ENCODE measurements at regions not wholly inside any gene's neighbourhood (a gene's known extent, or its start where the extent isn't known, plus 50 kb on each side); places are given as distances from the start of the nearest gene placed in this dataset.
A peak's percentile ranks its signal among the peaks of the same experiment; 100 is the strongest.

DNA sequence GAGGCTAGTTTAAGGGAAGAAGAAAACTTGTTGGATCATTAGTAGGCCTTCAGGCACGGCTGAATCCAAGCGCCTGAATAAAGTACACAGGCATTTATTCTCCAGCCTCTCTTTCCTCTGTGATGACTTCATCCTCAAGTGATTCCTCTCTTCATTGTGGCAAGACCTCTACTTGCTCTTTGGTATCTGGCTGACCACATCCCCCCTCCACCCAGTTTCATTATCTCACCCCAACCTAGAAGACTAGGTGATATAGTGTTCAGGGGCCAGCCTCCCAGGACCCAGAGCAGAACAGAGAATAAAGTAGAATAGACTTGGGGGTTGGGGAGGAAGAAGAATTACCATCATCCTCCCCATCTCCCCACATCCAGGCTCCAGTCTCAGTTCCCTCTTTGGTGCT, 189.3 kb downstream of the MIAT start:
- TF ChIP-seq, protein P1, sequence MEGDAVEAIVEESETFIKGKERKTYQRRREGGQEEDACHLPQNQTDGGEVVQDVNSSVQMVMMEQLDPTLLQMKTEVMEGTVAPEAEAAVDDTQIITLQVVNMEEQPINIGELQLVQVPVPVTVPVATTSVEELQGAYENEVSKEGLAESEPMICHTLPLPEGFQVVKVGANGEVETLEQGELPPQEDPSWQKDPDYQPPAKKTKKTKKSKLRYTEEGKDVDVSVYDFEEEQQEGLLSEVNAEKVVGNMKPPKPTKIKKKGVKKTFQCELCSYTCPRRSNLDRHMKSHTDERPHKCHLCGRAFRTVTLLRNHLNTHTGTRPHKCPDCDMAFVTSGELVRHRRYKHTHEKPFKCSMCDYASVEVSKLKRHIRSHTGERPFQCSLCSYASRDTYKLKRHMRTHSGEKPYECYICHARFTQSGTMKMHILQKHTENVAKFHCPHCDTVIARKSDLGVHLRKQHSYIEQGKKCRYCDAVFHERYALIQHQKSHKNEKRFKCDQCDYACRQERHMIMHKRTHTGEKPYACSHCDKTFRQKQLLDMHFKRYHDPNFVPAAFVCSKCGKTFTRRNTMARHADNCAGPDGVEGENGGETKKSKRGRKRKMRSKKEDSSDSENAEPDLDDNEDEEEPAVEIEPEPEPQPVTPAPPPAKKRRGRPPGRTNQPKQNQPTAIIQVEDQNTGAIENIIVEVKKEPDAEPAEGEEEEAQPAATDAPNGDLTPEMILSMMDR (IDR thresholded peaks at IDR 0.05; ENCODE audit: insufficient read depth, low read depth, low read length) = no peak
- TF ChIP-seq EZH2 (IDR thresholded peaks at IDR 0.05; ENCODE audit: insufficient read depth, low read length) = no peak
- Histone ChIP-seq H2AFZ (ENCODE audit: low read depth, low read length) (no peak overlapping the region), H3K27me3 (ENCODE audit: insufficient read depth, low read length) (no peaks in the 10 kb centered on the region), H3K27ac (ENCODE audit: low read depth, low read length) (peak overlapping the region; percentile 38), H3K4me1 (ENCODE audit: insufficient read depth, low read length) (peaks cover 38% of the 10 kb centered on the region), H3K4me3 (ENCODE audit: insufficient read depth, low read depth, low read length) (no peak overlapping the region), H3K36me3 (ENCODE audit: insufficient read depth, low read length) (no peaks in the 10 kb centered on the region), H3K79me2 (ENCODE audit: insufficient read depth, low read length) (no peaks in the 10 kb centered on the region), H4K20me1 (ENCODE audit: insufficient read depth, low read length) (no peaks in the 10 kb centered on the region), H3K4me2 (ENCODE audit: low read length) (peak overlapping the region; percentile 33), H3K9me3 (ENCODE audit: insufficient read depth, low read depth, low read length) (no peaks in the 10 kb centered on the region), H3K9ac (ENCODE audit: low read length) (no peak overlapping the region)
- H3K27me3 Mint-ChIP-seq (ENCODE audit: low read depth, unreplicated experiment) = peaks cover 19% of the 10 kb centered on the region
- no peak overlapping the region for H3K27ac Mint-ChIP-seq (ENCODE audit: unreplicated experiment)
- H3K9me3 Mint-ChIP-seq (ENCODE audit: unreplicated experiment) = peaks cover 3% of the 10 kb centered on the region
- no peaks in the 10 kb centered on the region for H3K36me3 Mint-ChIP-seq (ENCODE audit: low read depth, unreplicated experiment)
- H3K4me1 Mint-ChIP-seq (ENCODE audit: low read depth, unreplicated experiment) = peaks cover 35% of the 10 kb centered on the region
- H3K4me3 Mint-ChIP-seq (ENCODE audit: unreplicated experiment) = no peak overlapping the region
- FAIRE-seq (peak; percentile 87), DNase-seq (ENCODE audit: low read depth) (peak; percentile 90)

DNA sequence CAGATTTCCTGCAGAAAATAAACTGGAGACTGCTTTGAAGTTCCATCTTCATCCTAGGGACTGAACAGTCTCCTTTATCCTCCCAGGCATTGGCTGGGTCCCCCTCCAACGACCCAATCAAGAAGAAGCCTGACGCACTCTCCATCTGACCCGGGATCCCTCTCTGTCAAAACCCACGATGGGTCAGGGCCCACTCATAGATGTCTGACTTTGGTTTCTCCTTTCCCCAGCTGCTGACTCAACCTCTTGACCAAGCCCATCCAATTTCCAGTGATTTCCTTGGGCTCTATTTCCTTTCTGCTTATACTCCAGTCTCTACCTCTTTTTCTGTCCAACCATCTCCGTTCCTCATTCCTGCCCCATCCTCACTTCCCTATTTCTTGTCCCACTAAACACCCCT, 189.7 kb downstream of the MIAT start:
- Mint-ChIP-seq H3K27ac (ENCODE audit: unreplicated experiment) (no peak overlapping the region), H3K36me3 (ENCODE audit: low read depth, unreplicated experiment) (no peaks in the 10 kb centered on the region), H3K9me3 (ENCODE audit: unreplicated experiment) (peaks cover 3% of the 10 kb centered on the region), H3K4me3 (ENCODE audit: unreplicated experiment) (no peak overlapping the region), H3K27me3 (ENCODE audit: low read depth, unreplicated experiment) (peaks cover 16% of the 10 kb centered on the region), H3K4me1 (ENCODE audit: low read depth, unreplicated experiment) (peaks cover 36% of the 10 kb centered on the region)
- Histone ChIP-seq H3K9ac (ENCODE audit: low read length) (no peak overlapping the region), H3K79me2 (ENCODE audit: insufficient read depth, low read length) (no peaks in the 10 kb centered on the region), H3K4me3 (ENCODE audit: insufficient read depth, low read depth, low read length) (no peak overlapping the region), H3K4me2 (ENCODE audit: low read length) (peak overlapping the region; percentile 49), H2AFZ (ENCODE audit: low read depth, low read length) (no peak overlapping the region), H3K27ac (ENCODE audit: low read depth, low read length) (peak overlapping the region; percentile 38), H3K4me1 (ENCODE audit: insufficient read depth, low read length) (peaks cover 38% of the 10 kb centered on the region), H4K20me1 (ENCODE audit: insufficient read depth, low read length) (no peaks in the 10 kb centered on the region), H3K27me3 (ENCODE audit: insufficient read depth, low read length) (no peaks in the 10 kb centered on the region), H3K9me3 (ENCODE audit: insufficient read depth, low read depth, low read length) (no peaks in the 10 kb centered on the region), H3K36me3 (ENCODE audit: insufficient read depth, low read length) (no peaks in the 10 kb centered on the region)
- no peak for FAIRE-seq
- TF ChIP-seq EZH2 (IDR thresholded peaks at IDR 0.05; ENCODE audit: insufficient read depth, low read length) = no peak
- TF ChIP-seq, protein P1 (IDR thresholded peaks at IDR 0.05; ENCODE audit: insufficient read depth, low read depth, low read length) = no peak
- DNase-seq (ENCODE audit: low read depth) = peak; percentile 44

DNA sequence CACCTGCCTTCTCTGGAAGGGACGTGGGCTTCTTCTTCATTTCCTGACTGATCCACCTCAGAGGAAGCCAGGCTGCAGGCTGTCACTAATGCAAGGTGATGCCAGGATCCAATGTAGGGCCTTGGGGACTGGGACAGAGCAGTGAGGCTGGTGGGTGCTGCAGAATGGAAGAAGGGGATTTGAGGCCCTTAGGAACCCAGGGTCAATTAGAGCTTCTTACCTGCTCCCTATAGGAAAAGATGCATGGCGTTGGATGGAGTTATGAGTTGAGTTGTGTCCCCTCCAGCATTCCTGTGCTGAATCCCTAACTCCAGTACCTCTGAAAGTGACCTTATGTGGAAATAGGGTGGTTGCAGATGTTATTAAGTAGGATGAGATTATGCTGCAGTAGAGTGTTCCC, 190.4 kb downstream of the MIAT start:
- peaks cover 38% of the 10 kb centered on the region for H3K4me1 ChIP-seq (ENCODE audit: insufficient read depth, low read length)
- H4K20me1 ChIP-seq (ENCODE audit: insufficient read depth, low read length) = no peaks in the 10 kb centered on the region
- Mint-ChIP-seq H3K27me3 (ENCODE audit: low read depth, unreplicated experiment) (peaks cover 10% of the 10 kb centered on the region), H3K9me3 (ENCODE audit: unreplicated experiment) (no peaks in the 10 kb centered on the region), H3K27ac (ENCODE audit: unreplicated experiment) (no peak overlapping the region), H3K36me3 (ENCODE audit: low read depth, unreplicated experiment) (no peaks in the 10 kb centered on the region), H3K4me3 (ENCODE audit: unreplicated experiment) (no peak overlapping the region), H3K4me1 (ENCODE audit: low read depth, unreplicated experiment) (peaks cover 36% of the 10 kb centered on the region)
- no peak overlapping the region for H2AFZ ChIP-seq (ENCODE audit: low read depth, low read length)
- no peaks in the 10 kb centered on the region for H3K79me2 ChIP-seq (ENCODE audit: insufficient read depth, low read length)
- H3K9me3 ChIP-seq (ENCODE audit: insufficient read depth, low read depth, low read length) = no peaks in the 10 kb centered on the region
- TF ChIP-seq EZH2 (IDR thresholded peaks at IDR 0.05; ENCODE audit: insufficient read depth, low read length) = no peak
- TF ChIP-seq, protein P1 (IDR thresholded peaks at IDR 0.05; ENCODE audit: insufficient read depth, low read depth, low read length) = no peak
- no peak overlapping the region for H3K9ac ChIP-seq (ENCODE audit: low read length)
- peak overlapping the region; percentile 58 for H3K27ac ChIP-seq (ENCODE audit: low read depth, low read length)
- FAIRE-seq = no peak
- peak overlapping the region; percentile 49 for H3K4me2 ChIP-seq (ENCODE audit: low read length)
- no peaks in the 10 kb centered on the region for H3K27me3 ChIP-seq (ENCODE audit: insufficient read depth, low read length)
- H3K36me3 ChIP-seq (ENCODE audit: insufficient read depth, low read length) = no peaks in the 10 kb centered on the region
- no peak for DNase-seq (ENCODE audit: low read depth)
- H3K4me3 ChIP-seq (ENCODE audit: insufficient read depth, low read depth, low read length) = no peak overlapping the region

Measured in astrocyte (in vitro differentiated cells and primary cell).